ENCODE measurements at regions not wholly inside any gene's neighbourhood (a gene's known extent, or its start where the extent isn't known, plus 50 kb on each side); places are given as distances from the start of the nearest gene placed in this dataset.

DNA sequence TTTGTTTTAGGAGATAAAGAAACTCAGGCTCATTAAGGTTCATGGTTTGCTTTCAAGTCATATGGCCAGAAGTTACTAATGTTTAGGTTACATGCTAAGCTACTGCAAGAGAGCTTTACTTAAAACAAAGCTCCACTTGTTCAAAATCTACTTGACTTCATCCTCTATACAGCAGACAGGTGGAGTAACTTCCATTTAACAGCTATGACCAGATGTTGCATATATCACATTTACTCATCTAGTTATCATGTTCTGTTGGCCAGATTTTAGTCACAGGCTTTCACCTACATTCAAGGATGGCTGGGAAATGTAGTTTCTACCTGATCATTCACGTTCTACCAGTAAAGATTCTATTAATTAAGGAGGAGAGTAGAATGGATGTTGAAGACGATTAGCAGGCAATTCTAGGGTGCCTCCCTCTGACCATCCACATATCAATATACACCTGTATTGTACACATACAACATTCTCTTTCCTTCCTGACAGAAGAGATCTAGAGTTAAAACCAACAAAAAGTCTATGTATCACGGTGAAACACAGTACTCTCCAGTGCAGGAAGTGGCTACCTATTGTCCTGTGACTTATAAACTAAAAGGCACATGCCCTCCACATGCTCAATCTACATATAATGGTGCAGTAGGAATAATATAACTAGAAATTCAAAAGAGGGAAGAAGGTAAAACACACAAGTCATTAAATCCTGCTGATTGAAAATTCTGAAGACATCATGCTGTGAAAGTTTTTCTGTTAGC lies 488.0 kb downstream of the MDFIC start:
- Histone ChIP-seq H3K9me1 (replicated peaks; ENCODE audit: control insufficient read depth, extremely low read depth, insufficient read depth, low read length) (no peaks in the 10 kb centered on the region), H3K9ac (replicated peaks; ENCODE audit: extremely low read depth, insufficient read depth, low read length) (no peak overlapping the region), H2AFZ (ENCODE audit: low read depth, low read length) (no peak overlapping the region), H3K79me2 (ENCODE audit: control insufficient read depth, insufficient read depth, low read length) (no peaks in the 10 kb centered on the region), H3K27ac (ENCODE audit: insufficient read depth, low read depth, low read length) (no peak overlapping the region), H4K20me1 (replicated peaks; ENCODE audit: control insufficient read depth, extremely low read depth, insufficient read depth, low read length) (no peaks in the 10 kb centered on the region), H3K4me3 (replicated peaks in 1 of 3; ENCODE audit: insufficient read depth in 1 of 3, low read depth in 1 of 3, low read length in 3 of 3) (no peak overlapping the region), H3K36me3 (ENCODE audit: control insufficient read depth in 2 of 2, extremely low read depth in 1 of 2, insufficient read depth in 2 of 2, low read length in 2 of 2) (no peaks in the 10 kb centered on the region), H3K27me3 (ENCODE audit: control insufficient read depth in 2 of 2, insufficient read depth in 2 of 2, low read length in 2 of 2) (no peaks in the 10 kb centered on the region), H3K4me2 (ENCODE audit: insufficient read depth, low read length) (no peak overlapping the region), H3K4me1 (ENCODE audit: control insufficient read depth, extremely low read depth, insufficient read depth, low read length) (peaks cover 2% of the 10 kb centered on the region), H3K9me3 (replicated peaks; ENCODE audit: control insufficient read depth, insufficient read depth, low read length) (no peaks in the 10 kb centered on the region)
- BruUV-seq (replicated peaks) = no TSS peak
- POLR2A ChIA-PET = no interaction called here
- intact Hi-C loops (cut with micrococcal nuclease) (no loop called here), dilution Hi-C loops (cut with MboI; ENCODE audit: extremely low pct_ligation_motif_present, low sequenced_read_pairs) (no loop called here)
- DNase-seq (ENCODE audit: low read depth, low spot score) = no peak
- FAIRE-seq = no peak
- TF ChIP-seq, protein P1, sequence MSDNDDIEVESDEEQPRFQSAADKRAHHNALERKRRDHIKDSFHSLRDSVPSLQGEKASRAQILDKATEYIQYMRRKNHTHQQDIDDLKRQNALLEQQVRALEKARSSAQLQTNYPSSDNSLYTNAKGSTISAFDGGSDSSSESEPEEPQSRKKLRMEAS (IDR thresholded peaks at IDR 0.05; ENCODE audit: insufficient read depth, insufficient read length) = no peak
- TF ChIP-seq FOS (IDR thresholded peaks at IDR 0.05; ENCODE audit: borderline replicate concordance, insufficient read depth, low read length) (no peak), POLR2AphosphoS5 (IDR thresholded peaks at IDR 0.05; ENCODE audit: insufficient read depth, low read depth, low read length) (no peak), JUN (IDR thresholded peaks at IDR 0.05; ENCODE audit: borderline replicate concordance, insufficient read depth, insufficient read length, low read depth) (no peak), POLR2A (IDR thresholded peaks at IDR 0.05; ENCODE audit: low read depth, low read length) (no peak), EZH2 (IDR thresholded peaks at IDR 0.05; ENCODE audit: borderline replicate concordance, low read depth, low read length, severe bottlenecking) (no peak), GATA2 (IDR thresholded peaks at IDR 0.05; ENCODE audit: insufficient read depth, insufficient read length, low read depth, low read length) (no peak), MYC (IDR thresholded peaks at IDR 0.05; ENCODE audit: low read depth, low read length) (no peak)
- TF ChIP-seq, protein P2, sequence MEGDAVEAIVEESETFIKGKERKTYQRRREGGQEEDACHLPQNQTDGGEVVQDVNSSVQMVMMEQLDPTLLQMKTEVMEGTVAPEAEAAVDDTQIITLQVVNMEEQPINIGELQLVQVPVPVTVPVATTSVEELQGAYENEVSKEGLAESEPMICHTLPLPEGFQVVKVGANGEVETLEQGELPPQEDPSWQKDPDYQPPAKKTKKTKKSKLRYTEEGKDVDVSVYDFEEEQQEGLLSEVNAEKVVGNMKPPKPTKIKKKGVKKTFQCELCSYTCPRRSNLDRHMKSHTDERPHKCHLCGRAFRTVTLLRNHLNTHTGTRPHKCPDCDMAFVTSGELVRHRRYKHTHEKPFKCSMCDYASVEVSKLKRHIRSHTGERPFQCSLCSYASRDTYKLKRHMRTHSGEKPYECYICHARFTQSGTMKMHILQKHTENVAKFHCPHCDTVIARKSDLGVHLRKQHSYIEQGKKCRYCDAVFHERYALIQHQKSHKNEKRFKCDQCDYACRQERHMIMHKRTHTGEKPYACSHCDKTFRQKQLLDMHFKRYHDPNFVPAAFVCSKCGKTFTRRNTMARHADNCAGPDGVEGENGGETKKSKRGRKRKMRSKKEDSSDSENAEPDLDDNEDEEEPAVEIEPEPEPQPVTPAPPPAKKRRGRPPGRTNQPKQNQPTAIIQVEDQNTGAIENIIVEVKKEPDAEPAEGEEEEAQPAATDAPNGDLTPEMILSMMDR (IDR thresholded peaks at IDR 0.05; ENCODE audit: extremely low read depth in 1 of 2, insufficient read depth in 1 of 2, low read depth in 1 of 2, low read length in 2 of 2) = no peak
- CTCF ChIA-PET = interaction anchor here (0.6 kb wide), 1 partner anchor 16 kb away, joined by 3 read pairs; no protein-coding TSS in a partner anchor

Data from endothelial cell of umbilical vein (primary cell).